GM12874 (cell line): ENCODE measurements at regions not wholly inside any gene's neighbourhood (a gene's known extent, or its start where the extent isn't known, plus 50 kb on each side); places are given as distances from the start of the nearest gene placed in this dataset.

Experiments used
- TF ChIP-seq, protein P1 (sequence below): IDR thresholded peaks from 2 replicates; pipeline ENCODE4 v1.5.1; 2011; ENCODE audit warnings: low read depth, mild to moderate bottlenecking, control low read depth, low read length, moderate library complexity; ENCODE audit not compliant: insufficient read depth

DNA sequence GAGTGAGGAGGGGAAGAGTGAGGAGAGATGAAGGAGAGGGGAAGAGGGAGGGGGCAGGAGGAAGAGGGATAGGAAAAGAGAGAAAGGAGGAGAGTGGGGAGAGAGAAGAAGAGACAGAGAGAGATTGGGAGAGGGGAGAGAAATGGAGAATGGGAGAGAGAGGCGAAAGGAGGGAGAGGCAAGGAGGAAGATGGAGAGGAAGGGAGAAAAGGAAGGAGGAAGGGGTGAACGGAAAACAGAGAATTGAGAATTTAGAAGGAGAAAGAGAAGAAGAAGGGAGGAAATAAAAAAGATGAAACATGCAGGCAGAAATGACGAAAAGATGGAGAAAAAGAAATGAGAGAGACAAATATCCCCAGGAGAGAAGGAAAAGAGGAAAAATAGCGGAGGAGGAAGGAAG, 502.8 kb downstream of the MN1 start:
- TF ChIP-seq, protein P1, sequence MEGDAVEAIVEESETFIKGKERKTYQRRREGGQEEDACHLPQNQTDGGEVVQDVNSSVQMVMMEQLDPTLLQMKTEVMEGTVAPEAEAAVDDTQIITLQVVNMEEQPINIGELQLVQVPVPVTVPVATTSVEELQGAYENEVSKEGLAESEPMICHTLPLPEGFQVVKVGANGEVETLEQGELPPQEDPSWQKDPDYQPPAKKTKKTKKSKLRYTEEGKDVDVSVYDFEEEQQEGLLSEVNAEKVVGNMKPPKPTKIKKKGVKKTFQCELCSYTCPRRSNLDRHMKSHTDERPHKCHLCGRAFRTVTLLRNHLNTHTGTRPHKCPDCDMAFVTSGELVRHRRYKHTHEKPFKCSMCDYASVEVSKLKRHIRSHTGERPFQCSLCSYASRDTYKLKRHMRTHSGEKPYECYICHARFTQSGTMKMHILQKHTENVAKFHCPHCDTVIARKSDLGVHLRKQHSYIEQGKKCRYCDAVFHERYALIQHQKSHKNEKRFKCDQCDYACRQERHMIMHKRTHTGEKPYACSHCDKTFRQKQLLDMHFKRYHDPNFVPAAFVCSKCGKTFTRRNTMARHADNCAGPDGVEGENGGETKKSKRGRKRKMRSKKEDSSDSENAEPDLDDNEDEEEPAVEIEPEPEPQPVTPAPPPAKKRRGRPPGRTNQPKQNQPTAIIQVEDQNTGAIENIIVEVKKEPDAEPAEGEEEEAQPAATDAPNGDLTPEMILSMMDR: no peak

DNA sequence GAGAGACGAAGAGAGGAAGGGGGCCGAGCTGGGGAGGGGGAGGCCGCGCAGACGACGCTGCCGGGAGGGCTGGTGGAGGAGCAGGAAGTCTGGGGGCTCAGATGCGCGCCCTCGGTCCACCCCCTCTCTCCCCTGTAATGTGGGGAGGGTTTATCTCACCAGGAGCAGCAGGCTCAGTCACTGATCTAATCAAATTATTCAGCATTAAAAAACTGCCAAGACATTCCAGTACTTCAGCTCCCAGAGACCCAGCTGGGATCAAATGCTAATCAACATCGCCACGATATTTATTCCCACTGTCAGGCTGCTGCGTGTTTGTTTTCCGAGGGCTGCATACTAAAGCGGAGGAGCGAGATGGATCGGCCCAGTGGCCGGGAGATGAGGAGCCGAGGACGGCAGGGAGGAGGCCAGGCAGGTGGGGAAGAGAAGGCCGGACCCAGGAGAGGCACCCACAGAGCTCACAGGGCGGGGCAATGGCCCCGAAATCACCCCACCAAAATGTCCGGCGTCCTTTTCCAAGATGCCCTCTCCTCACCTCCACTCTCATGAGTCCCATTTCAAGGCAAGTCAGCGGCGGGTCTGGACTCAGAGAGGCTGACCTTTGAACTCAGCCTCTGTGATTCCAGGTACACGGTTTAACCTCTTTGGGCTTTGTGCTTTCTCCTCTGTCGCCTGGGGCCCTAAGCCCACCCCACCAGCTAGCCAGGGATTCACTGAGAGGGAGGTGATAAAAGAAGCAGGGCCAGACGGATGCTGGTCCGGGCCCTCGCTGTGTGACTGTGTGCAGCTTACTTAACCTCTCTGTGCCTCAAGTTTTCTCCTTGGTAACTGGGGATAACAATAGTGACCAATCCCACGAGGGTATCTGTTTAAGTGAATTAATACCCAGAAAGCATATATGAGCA, 502.1 kb downstream of the MN1 start:
- TF ChIP-seq, protein P1: no peak

DNA sequence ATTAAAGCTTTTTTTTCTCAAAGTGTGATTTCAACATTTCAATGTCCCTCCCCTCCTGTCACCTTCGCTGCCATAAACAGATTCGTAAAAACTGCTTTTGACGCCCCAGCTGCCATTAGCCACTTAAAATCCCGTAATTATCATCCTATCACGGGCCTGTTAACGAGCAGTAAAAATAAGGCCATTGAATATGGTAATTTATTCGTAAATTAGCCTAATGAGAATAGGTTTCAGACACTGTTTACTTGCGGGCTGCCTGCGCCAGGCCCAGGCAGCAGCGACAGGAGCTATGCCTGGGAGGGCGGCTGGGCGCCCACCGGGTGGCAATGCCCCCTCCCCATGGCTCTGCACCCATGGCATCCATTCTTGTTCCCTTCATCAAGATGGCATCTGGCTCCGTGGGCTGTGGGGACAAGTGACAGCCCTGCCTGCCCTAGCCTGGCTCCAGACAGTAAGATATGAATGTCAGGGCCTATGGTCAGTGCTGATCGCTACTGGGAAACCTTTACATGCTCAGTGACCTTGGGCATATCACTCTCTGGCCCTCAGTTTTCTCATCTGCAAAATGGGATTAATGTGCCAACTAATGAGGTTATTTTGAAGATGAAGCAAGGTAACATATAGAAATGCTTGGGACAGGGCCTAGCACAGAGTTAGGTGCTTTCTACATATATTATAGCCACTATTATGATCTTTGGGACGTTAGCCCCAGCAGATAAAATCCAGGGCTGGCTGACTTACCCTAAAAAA, 500.8 kb downstream of the MN1 start:
- TF ChIP-seq, protein P1: no peak

DNA sequence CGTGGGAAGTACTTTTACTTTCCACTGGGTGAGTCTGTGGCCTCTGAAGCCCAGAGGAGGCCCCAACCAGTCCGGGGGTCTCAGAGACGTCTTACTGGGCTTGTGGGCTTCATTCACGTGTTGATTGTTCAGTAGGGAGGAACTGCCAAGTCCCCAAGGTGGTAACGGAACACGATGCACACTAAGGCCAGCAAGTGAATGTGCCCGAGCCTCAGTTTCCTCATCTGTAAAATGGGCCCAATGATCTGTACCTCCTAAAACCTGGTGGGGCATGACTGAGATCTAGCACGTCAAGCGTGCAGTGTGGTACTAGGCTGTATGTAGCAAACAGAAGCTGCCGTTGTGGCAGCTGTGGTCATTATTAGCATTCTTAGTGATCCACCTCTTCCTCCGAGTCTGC, 499.1 kb downstream of the MN1 start:
- TF ChIP-seq, protein P1: no peak

DNA sequence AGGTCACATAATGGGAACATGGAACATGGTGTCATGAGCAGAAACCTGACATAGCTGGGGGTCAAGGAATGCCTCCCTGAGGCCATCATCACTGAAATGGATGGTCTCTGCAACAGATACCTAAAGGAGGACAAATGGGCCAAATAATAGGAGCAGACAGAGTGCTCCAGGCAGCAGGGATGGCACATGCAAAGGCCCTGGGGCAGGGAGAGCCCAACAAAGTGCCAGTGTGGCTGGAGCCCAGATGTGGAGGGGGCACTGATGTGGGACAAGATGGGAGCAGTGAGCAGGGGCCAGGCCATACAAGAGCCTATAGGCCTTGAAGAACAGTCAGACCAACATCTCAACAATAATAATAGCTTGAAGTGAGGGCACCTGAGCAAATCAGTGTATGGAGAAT, 497.8 kb downstream of the MN1 start:
- TF ChIP-seq, protein P1: no peak

DNA sequence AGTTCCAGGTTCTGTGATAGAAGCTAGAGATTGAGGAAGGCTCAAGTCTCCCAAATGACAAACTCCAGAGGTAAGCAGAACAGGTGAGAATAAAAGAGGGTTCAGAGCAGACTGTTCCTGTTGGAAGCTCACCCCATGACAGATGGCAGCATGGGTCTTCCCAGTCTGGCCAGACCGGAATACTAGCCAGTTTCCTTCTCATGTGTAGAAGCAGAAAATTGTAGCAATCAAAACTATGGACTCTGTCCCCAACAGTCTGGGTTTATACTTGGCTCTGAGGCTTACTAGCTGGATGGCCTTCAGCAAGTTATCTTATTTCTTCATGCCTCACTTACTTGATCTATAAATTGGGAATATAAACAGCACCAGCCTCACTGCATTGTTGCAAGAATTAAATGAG, 494.8 kb downstream of the MN1 start:
- TF ChIP-seq, protein P1: no peak

DNA sequence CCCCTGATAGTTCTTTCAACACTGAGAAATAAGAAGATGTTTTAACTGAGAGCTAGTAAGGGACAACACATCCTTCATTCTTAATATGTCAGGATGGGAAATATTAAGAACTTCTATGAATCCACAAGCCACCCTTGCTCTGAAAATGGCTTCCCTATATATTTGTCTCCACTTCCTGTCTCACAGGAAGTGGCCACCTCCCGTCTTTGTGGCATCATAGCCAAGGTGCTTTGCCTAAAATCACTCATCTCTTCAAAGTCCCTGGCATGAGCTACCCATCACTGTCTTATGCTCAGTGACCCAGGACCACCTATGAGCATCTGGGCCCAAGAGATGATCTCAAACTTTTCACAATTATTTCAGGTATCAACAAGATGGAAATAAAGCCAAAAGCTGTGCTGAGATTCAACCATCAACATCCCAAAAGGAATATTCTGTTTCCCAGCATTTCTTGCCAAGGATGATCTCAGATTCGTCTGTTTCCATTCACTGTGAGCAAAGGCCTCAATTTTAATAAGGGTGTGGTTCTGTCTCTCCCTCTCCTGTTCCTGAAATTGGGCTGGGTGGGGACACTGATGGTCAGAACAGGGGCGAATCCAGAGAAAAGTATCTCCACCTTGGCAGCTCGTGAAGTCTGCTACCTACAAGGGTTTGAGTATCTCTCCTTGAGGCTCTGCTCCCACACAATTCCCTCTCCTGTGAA, 493.9 kb downstream of the MN1 start:
- TF ChIP-seq, protein P1: no peak
